HCT116 (cell line): ENCODE measurements at regions not wholly inside any gene's neighbourhood (a gene's known extent, or its start where the extent isn't known, plus 50 kb on each side); places are given as distances from the start of the nearest gene placed in this dataset.

Experiments
- CEBPB ChIP-seq: IDR thresholded peaks from 2 replicates; pipeline ENCODE4 v1.6.1; 2012; ENCODE audit warnings: low read depth
- EGR1 ChIP-seq: IDR thresholded peaks from 2 replicates; pipeline ENCODE4 v1.6.1; 2012; ENCODE audit warnings: low read depth
- EZH2 ChIP-seq: fragments of 200-600 bp; sonication (generic); IDR thresholded peaks from 2 replicates; pipeline ENCODE4 v1.6.1; 2017; ENCODE audit warnings: antibody characterized with exemption, mixed run types
- EZH2phosphoT487 ChIP-seq: fragments of 200-600 bp; IDR thresholded peaks from 2 replicates; pipeline ENCODE4 v1.6.1; 2018; ENCODE audit warnings: antibody characterized with exemption, borderline replicate concordance
- POLR2A ChIP-seq: IDR thresholded peaks from 2 replicates; pipeline ENCODE4 v1.7.0; 2011; ENCODE audit warnings: borderline replicate concordance; ENCODE audit not compliant: insufficient read depth, insufficient read length; ENCODE audit errors: extremely low read depth
- POLR2AphosphoS5 ChIP-seq: IDR thresholded peaks from 2 replicates; pipeline ENCODE4 v1.6.1; 2011; ENCODE audit warnings: mild to moderate bottlenecking, low read depth, low read length, moderate library complexity
- TF ChIP-seq, protein P1 (sequence below), 3 experiments: fragments of 200-600 bp in 1 of 3; sonication (generic) in 1 of 3; IDR thresholded peaks in 2 of 3; conservative IDR thresholded peaks in 1 of 3; 2 replicates each; pipeline ENCODE4 v1.5.1; 2012 to 2017; ENCODE audit warnings: low read depth in 2 of 3, low read length in 2 of 3, antibody characterized with exemption in 1 of 3, borderline replicate concordance in 1 of 3, control low read depth in 1 of 3, mild to moderate bottlenecking in 1 of 3, mixed read lengths in 1 of 3, mixed run types in 1 of 3, moderate library complexity in 1 of 3; ENCODE audit not compliant: insufficient read depth in 1 of 3
- TF ChIP-seq, protein P2 (sequence below): IDR thresholded peaks from 2 replicates; pipeline ENCODE4 v1.6.1; 2012; ENCODE audit warnings: low read depth

DNA sequence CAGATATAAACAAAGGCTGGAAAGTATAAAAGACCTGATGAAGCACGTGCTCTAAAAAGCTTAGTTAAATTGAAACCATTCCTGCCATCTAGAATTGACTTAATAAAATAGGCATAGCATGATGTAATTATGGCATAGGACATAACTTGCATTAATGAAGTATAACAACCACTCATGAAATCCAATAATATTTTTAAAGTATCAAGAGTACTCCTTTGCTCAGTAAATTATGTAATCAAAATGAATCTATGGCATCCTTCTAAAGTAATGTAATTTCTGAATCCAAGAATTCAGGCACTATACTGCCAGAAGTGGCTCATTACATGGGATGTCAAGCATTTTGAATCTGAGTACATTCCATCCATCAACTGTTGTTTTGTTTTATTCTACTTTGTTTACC lies 548.5 kb upstream of the NRP1 start:
- TF ChIP-seq, protein P1, sequence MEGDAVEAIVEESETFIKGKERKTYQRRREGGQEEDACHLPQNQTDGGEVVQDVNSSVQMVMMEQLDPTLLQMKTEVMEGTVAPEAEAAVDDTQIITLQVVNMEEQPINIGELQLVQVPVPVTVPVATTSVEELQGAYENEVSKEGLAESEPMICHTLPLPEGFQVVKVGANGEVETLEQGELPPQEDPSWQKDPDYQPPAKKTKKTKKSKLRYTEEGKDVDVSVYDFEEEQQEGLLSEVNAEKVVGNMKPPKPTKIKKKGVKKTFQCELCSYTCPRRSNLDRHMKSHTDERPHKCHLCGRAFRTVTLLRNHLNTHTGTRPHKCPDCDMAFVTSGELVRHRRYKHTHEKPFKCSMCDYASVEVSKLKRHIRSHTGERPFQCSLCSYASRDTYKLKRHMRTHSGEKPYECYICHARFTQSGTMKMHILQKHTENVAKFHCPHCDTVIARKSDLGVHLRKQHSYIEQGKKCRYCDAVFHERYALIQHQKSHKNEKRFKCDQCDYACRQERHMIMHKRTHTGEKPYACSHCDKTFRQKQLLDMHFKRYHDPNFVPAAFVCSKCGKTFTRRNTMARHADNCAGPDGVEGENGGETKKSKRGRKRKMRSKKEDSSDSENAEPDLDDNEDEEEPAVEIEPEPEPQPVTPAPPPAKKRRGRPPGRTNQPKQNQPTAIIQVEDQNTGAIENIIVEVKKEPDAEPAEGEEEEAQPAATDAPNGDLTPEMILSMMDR (IDR thresholded peaks at IDR 0.05 in 2 of 3, conservative IDR thresholded peaks at IDR 0.05 in 1 of 3; ENCODE audit: borderline replicate concordance in 1 of 3, insufficient read depth in 1 of 3, low read depth in 2 of 3, low read length in 2 of 3) = no peak
- TF ChIP-seq, protein P2, sequence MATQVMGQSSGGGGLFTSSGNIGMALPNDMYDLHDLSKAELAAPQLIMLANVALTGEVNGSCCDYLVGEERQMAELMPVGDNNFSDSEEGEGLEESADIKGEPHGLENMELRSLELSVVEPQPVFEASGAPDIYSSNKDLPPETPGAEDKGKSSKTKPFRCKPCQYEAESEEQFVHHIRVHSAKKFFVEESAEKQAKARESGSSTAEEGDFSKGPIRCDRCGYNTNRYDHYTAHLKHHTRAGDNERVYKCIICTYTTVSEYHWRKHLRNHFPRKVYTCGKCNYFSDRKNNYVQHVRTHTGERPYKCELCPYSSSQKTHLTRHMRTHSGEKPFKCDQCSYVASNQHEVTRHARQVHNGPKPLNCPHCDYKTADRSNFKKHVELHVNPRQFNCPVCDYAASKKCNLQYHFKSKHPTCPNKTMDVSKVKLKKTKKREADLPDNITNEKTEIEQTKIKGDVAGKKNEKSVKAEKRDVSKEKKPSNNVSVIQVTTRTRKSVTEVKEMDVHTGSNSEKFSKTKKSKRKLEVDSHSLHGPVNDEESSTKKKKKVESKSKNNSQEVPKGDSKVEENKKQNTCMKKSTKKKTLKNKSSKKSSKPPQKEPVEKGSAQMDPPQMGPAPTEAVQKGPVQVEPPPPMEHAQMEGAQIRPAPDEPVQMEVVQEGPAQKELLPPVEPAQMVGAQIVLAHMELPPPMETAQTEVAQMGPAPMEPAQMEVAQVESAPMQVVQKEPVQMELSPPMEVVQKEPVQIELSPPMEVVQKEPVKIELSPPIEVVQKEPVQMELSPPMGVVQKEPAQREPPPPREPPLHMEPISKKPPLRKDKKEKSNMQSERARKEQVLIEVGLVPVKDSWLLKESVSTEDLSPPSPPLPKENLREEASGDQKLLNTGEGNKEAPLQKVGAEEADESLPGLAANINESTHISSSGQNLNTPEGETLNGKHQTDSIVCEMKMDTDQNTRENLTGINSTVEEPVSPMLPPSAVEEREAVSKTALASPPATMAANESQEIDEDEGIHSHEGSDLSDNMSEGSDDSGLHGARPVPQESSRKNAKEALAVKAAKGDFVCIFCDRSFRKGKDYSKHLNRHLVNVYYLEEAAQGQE = no peak
- TF ChIP-seq CEBPB (no peak), EZH2phosphoT487 (no peak), EGR1 (no peak), POLR2AphosphoS5 (no peak), POLR2A (no peak), EZH2 (no peak)
